ENCODE measurements at regions not wholly inside any gene's neighbourhood (a gene's known extent, or its start where the extent isn't known, plus 50 kb on each side); places are given as distances from the start of the nearest gene placed in this dataset.
"Not testable (repeated sequence)": the region's sequence is repeated elsewhere in the genome, so short reads cannot be mapped to it uniquely, and the experiment has no call there.

- not testable (repeated sequence) for FAIRE-seq
These were observed 367.8 kb downstream of the NR2F1-AS1 start for GRCh38 chr5:93213111-93213794.

- FAIRE-seq, result no peak
These were observed 371.5 kb downstream of the NR2F1-AS1 start for GRCh38 chr5:93209476-93209875.

- FAIRE-seq, result no peak
These were observed 372.8 kb downstream of the NR2F1-AS1 start for GRCh38 chr5:93208141-93208751.

- no peak for FAIRE-seq
These were observed 374.8 kb downstream of the NR2F1-AS1 start for GRCh38 chr5:93206203-93206602.

GRCh38 chr5:93201061-93201460 is 380.0 kb downstream of the NR2F1-AS1 start:
- no peak for FAIRE-seq

DNA sequence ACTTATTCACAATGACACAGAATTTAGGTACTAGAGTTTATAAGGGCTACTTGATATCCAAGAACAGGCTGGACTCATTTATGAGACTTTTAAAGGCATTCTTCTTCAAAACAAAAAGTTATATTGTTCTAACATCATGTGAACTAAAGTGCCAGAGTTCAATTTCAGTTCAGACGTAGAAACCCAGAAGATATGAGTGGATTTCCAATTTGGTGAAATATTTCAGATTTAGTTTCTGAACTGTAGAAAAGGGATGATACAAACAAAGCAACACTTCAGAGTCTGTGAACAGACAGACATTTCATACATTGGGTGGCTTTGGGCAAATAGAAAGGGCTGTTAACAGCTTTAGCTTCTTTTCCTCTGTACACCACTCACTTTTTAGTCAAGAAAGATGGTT is 384.0 kb downstream of the NR2F1-AS1 start:
- no peak for FAIRE-seq

- FAIRE-seq, result no peak
These were observed 387.3 kb downstream of the NR2F1-AS1 start for GRCh38 chr5:93193431-93194347.

DNA sequence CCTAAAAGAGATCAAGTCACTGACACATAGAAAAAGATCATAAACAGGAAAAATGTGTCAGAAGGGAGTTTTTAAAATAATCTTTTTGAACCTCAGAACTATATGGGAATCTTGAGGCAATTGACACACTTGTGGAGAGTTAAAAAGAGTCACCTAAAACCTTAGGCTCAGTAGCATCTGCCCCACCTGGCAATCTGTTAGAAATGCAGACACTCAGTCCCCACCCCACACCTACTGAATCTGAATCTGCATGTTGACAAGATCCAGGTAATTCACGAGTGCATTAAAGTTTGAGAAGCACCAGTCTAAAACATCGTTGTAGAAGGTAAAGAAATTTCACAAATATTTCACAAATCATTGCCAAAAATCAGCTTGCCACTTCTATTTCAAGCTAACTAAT is 388.3 kb downstream of the NR2F1-AS1 start:
- FAIRE-seq, result no peak

DNA sequence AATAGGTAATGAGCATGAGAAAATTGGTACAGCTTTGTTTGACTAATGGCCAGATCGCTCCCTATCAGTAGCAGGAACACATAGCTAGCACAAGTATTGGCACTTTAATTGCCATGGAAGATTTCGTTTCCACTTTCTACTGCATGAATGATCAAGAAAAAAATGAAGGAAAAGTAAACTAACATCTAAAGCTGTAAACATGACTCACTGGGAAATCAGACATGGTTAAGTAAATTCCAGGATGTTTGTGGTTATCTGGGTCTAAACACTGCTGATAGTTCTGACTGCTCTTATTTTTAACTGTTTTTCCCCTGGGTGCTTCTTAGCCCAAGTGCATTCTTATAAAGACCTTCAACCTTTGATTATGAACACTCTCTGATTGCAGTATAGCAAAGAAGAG is 388.9 kb downstream of the NR2F1-AS1 start:
- no peak for FAIRE-seq

DNA sequence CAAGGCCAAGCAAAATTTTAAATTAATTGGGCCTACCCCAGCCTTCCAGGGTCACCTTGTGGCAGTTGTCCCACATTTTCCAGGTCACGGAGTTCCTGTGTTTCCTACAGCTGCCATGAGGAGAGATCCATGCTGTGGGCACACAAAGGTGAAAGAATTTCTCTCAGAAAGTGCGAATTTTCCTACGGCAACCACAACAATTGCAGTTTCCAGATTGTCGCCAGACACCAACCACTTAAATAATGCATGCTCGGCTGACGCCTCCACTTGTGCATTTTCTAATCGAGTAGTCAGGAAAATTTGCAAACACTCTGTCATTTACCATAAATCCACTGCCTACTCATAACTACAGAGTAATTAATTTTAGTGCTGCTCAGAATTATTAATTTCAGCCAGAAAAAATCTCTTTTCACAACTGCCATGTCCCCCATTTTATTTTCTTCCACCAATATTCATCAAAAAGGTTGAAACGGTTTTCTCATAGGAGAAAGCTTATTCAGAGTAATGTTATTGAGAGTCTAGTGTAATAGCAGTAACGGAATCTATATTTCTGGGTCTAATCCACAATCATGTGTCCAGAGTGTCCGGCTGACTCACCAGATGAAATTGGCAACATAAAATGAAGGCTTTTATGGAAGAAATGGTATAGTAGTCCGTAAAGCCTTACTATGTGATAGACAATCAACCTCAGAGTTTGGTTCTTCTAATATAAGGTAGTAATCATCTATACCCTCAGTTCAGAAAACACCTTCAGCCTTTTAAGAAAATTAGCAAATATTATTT is 389.8 kb downstream of the NR2F1-AS1 start:
- FAIRE-seq, result no peak

- no peak for FAIRE-seq
These were observed 391.3 kb downstream of the NR2F1-AS1 start for GRCh38 chr5:93189707-93190120.

DNA sequence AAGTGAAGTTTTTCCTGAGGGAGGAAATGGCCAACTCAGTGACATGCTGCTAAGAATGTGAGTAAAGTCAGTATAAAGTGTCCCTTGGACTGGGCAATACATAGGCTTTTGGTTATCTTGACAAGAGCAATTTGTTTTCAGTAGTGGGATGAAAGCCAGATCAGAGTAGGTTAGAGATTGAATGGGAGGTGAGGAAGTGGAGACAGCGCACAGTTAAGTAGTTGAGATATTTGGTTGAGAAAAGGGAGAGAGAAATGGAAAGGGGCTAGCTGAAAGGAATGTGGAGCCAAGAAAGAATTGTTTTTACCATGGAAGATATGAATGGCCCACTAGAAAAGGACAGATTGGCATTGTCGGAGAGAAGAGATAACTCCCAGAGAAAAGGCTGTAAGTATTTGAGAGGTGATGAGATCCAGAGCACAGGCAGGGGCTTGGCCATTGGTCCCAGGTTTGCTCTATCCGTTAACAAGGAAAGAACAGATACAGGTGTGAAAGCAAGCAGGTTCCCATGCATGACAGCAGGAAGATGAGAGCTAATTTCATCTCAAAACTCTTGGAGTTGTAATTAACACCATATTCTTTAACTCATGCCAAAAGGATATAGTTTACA is 392.0 kb downstream of the NR2F1-AS1 start:
- no peak for FAIRE-seq

- no peak for FAIRE-seq
These were observed 394.8 kb downstream of the NR2F1-AS1 start for GRCh38 chr5:93186076-93186682.

GRCh38 chr5:93184041-93184440 is 397.0 kb downstream of the NR2F1-AS1 start:
- peak; percentile 34 for FAIRE-seq

DNA sequence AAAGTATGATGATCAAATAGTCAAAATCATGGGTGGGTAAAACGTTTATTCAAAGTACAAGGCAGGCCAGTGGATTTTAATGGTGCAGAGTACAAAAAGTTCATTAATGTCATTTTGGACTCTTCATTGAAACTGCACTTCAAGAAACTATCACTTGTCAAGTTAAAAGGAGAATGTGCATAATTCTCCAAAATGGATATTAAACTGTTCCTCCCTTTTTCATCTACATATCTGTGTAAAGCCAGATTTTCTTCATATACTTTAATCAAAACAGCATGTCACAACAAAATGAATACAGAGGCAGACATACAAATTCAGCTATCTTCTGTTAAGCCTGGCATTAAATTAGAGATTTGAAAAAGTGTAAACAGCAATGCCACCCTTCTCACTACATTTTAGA is 401.6 kb downstream of the NR2F1-AS1 start:
- no peak for FAIRE-seq

GRCh38 chr5:93174930-93175329 is 406.1 kb downstream of the NR2F1-AS1 start:
- FAIRE-seq, result no peak

DNA sequence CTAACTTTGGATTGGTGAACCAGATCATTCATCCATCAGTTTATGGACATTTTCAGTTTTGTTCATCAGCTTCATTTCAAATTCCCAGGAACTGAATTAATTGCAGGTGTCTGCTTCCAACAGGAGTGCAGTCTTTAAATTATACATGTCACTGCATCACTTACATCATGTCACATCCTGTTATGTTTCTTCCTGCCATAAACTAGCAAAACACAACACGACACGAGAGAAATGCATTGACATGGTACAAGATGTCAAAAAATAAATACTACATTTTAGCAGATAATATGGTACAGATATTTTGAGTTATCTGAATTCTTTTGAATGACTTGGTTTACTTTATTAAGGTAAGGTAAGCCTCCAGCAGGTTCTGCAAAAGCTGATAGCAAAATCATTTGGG is 415.5 kb downstream of the NR2F1-AS1 start:
- FAIRE-seq, result no peak

GRCh38 chr5:93164690-93165089 is 416.3 kb downstream of the NR2F1-AS1 start:
- no peak for FAIRE-seq

GRCh38 chr5:93163010-93163663 is 417.9 kb downstream of the NR2F1-AS1 start:
- no peak for FAIRE-seq

- no peak for FAIRE-seq
These were observed 419.1 kb downstream of the NR2F1-AS1 start for GRCh38 chr5:93161661-93162654.
